ENCODE measurements at regions not wholly inside any gene's neighbourhood (a gene's known extent, or its start where the extent isn't known, plus 50 kb on each side); places are given as distances from the start of the nearest gene placed in this dataset.

DNA sequence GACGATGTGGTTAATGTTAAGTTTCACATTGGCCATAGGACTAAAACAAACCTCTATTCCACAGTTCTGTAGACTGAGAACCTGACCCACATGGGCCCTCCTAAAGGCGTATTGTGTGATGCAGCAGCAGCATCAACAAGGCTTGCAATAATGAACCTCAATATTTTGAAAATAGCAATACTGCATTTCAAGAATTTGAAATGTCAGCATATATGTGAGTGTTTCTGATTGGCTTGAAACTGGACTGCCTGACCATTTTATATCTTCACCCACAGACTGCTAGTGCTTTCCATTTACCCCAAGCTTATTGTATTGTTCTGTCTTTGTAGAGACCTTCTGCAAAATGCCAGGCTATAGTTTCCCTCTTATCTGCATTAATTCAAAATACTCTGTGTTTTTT is 1122.3 kb downstream of the IGSF11 start:
- no peak for TF ChIP-seq POLR2AphosphoS5 (IDR thresholded peaks at IDR 0.05)
- TF ChIP-seq, protein P1, sequence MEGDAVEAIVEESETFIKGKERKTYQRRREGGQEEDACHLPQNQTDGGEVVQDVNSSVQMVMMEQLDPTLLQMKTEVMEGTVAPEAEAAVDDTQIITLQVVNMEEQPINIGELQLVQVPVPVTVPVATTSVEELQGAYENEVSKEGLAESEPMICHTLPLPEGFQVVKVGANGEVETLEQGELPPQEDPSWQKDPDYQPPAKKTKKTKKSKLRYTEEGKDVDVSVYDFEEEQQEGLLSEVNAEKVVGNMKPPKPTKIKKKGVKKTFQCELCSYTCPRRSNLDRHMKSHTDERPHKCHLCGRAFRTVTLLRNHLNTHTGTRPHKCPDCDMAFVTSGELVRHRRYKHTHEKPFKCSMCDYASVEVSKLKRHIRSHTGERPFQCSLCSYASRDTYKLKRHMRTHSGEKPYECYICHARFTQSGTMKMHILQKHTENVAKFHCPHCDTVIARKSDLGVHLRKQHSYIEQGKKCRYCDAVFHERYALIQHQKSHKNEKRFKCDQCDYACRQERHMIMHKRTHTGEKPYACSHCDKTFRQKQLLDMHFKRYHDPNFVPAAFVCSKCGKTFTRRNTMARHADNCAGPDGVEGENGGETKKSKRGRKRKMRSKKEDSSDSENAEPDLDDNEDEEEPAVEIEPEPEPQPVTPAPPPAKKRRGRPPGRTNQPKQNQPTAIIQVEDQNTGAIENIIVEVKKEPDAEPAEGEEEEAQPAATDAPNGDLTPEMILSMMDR (IDR thresholded peaks at IDR 0.05) = no peak

Data from transverse colon (tissue), 4 donors.